ENCODE measurements at regions not wholly inside any gene's neighbourhood (a gene's known extent, or its start where the extent isn't known, plus 50 kb on each side); places are given as distances from the start of the nearest gene placed in this dataset.
"Not testable (repeated sequence)": the region's sequence is repeated elsewhere in the genome, so short reads cannot be mapped to it uniquely, and the experiment has no call there.

GRCh38 chr6:164346631-164347030 lies 932.1 kb downstream of the QKI start:
- DNase-seq, result peak in 1 of 2 experiments; percentile 48

DNA sequence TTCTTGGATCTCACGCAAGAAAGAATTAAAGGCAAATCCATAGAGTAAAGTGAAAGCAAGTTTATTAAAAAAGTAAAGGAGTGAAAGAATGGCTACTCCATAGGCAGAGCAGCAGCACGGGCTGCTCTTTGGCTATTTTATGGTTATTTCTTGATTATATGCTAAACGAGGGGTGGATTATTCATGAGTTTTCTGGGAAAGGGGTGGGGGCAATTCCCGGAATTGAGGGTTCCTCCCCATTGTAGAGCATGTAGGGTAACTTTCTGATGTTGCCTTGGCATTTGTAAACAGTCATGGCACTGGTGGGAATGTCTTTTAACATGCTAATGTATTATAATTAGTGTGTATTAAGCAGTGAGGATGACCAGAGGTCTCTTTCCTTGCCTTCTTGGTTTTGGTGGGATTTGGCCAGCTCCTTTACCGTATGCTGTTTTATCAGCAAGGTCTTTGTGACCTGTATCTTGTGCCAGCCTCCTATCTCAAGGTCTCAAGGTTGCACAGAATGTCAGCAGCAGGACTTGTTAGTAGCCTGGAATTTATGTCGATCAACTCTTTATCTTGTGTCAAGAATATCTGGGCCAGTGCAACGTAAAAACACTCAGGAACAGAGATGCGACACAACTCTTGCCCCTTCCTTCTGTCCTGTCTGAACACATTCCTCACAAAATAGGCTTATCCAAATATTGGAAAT lies 931.4 kb downstream of the QKI start:
- DNase-seq, result no peak

DNA sequence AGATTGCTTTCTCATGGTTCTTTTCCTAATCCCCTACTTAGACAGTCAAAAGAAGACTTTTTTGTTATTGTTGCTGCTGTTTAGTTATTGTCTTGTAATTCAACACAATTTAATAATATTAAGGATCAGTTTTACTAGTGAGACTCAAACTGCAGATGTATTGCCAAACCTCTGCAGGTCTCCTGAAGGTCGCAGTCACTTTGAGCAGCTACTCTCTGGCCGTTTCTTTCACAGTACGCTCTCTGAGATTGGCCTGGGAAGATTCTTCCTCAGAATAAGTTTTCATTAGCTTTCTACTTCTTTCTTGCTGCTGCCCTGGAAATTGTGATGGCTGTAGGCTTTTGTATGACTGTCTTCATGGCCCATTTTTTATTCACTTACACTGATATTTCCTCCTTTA lies 930.8 kb downstream of the QKI start:
- DNase-seq, result no peak

- DNase-seq, result no peak
Measured at GRCh38 chr6:164344801-164345291, 930.3 kb downstream of the QKI start.

GRCh38 chr6:164339442-164339841 lies 924.9 kb downstream of the QKI start:
- not testable (repeated sequence) for DNase-seq

DNA sequence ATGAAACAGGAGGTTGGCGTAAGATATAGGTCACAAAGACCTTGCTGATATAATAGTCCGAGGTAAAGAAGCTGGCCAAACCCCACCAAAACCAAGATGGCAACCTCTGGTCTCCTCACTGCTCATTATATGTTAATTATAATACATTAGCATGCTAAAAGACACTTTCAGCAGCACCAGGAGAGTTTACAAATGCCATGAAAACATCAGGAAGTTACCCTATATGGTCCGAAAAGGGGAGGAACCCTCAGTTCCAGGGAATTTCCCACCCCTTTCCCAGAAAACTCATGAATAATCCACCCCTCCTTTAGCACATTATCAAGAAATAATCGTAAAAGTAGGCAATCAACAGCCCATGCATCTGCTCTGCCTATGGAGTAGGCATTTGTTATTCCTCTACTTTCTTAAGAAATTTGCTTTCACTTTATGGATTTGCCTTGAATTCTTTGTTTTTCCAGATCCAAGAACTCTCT lies 923.4 kb downstream of the QKI start:
- no peak for DNase-seq

- no peak for DNase-seq
Measured at GRCh38 chr6:164337024-164337924, 922.8 kb downstream of the QKI start.

DNA sequence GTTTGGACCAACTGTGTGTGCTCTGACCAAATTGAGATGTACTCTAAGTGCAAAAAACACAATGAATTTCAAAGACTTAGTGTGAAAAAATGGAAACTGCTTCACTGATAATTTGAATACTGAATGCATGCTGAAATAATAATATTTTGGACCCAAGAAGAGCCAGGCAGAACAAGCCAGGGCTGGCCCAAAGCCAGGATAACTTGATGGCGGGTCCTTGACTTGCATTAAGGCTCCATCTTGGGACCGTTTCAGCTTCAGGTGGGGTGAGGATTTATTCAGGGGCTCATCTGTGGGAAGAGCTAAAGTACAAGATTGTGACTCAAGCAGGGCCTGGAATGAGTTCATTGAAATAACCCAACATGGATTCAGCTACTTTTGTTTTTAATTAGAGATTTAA lies 921.9 kb downstream of the QKI start:
- no peak for DNase-seq

GRCh38 chr6:164331026-164331425 lies 916.5 kb downstream of the QKI start:
- DNase-seq, result no peak

GRCh38 chr6:164325168-164325567 lies 910.6 kb downstream of the QKI start:
- no peak for DNase-seq

GRCh38 chr6:164322533-164322932 lies 908.0 kb downstream of the QKI start:
- no peak for DNase-seq

DNA sequence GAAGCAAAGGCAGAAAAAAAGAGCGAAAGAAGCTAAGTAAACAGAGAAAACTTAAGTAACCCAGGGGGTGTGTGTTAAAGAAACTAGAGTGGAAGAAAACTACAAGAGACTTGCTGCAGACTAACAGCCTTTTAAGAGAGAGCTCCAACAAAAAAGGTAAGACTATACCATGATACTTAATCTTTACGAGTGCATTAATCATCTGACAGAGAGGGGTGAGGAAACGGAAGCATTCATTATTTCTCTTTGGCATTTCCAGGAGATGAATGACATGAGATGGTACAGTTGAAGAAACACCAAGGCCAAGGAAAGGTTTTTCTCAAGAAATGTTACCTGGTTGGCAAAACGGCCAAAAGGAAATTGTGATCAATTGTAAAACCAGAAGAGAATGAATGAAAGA lies 906.8 kb downstream of the QKI start:
- no peak for DNase-seq

GRCh38 chr6:164315376-164315775 lies 900.9 kb downstream of the QKI start:
- DNase-seq, result no peak

- DNase-seq, result no peak
Measured at GRCh38 chr6:164308339-164308738, 893.8 kb downstream of the QKI start.

GRCh38 chr6:164303102-164303964 lies 888.8 kb downstream of the QKI start:
- DNase-seq, result peak; percentile 56 to 79

DNA sequence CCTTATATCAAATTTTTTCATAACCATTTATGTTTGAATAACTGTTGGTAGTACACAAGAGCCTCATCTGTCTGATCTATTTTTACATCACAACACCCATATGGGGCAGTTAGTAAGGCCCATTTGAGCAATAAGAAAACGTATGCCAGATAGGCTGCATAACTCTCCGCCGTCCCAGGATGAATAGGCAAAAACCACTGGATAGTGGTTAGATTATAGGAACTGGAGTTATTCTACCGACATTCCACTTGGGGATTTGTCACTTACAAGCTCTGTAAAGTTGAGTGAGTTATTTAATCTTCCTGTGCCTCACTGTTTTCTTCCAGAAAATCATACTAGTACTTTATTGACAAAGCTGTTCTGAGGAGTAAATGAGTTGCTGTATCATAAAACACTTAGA lies 881.9 kb downstream of the QKI start:
- DNase-seq, result no peak

- no peak for DNase-seq
Measured at GRCh38 chr6:164294047-164294784, 879.7 kb downstream of the QKI start.

DNA sequence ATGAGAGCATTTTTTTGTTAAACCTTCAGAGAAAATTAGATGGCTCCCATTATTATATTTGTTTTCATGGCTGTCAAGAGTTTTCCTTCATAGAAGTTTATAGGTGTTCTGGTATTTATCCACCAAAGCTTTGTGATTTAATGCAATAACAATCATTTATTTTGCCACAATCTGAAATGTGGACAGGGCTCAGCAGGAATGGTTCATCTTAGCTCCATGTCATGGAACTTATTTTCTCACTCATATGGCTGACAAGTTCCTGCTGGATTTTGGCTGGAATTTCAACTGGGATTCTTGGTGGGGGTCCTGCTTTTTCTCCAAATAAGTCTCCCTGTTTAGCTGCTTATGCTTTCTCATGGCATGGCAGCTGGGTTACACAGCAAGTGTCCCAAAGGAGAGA lies 876.7 kb downstream of the QKI start:
- no peak for DNase-seq

- DNase-seq, result no peak
Measured at GRCh38 chr6:164290101-164290500, 875.6 kb downstream of the QKI start.

DNA sequence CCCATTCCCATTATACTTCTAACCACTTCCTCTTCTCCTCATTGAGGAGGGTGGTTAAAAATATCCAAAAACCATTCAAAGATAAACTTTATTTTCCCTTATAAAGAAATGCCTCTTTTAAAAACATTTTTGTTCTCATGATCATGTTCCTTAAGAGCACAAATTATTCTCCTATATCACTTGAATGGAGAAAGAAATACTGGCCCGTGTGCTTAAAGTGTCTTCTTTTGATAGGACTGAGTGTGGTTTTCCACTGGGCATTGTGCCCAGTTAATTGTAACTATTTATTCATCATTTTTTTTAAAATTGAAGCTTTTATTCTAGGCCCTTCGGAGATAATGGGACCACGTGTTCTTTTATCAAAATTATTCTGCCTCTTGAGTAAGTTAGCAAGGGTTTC lies 871.5 kb downstream of the QKI start:
- no peak for DNase-seq

- DNase-seq, result no peak
Measured at GRCh38 chr6:164283574-164283973, 869.1 kb downstream of the QKI start.

GRCh38 chr6:164276211-164276610 lies 861.7 kb downstream of the QKI start:
- DNase-seq, result no peak
